Skin of body (tissue), 1 donor: ENCODE measurements at regions not wholly inside any gene's neighbourhood (a gene's known extent, or its start where the extent isn't known, plus 50 kb on each side); places are given as distances from the start of the nearest gene placed in this dataset.
A peak's percentile ranks its signal among the peaks of the same experiment; 100 is the strongest.
"Not testable (repeated sequence)": the region's sequence is repeated elsewhere in the genome, so short reads cannot be mapped to it uniquely, and the experiment has no call there.

ENCODE experiments used
- DNase-seq: peaks from one replicate; lab custom pipeline; 2025; lab: John Stamatoyannopoulos, UW

DNA sequence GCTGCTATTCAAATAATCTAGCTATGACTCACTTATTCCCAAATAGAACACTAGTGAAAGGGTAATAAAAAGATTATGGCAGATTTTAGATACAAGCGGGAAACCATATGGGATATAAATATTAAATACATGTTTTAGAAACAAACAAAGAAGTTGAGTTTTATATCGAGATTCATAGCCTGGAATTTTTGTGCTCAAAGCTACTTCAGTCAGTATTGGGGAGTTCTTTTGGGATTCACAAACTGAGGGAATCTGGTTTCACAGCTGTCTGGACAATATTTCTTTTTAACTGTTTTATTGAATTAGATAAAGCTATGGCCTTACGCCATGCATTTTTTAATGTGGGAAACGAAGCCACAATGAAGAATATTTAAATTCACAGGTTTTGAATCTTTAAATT is 257.1 kb upstream of the PCDH20 start:
- DNase-seq = peak; percentile 4

DNA sequence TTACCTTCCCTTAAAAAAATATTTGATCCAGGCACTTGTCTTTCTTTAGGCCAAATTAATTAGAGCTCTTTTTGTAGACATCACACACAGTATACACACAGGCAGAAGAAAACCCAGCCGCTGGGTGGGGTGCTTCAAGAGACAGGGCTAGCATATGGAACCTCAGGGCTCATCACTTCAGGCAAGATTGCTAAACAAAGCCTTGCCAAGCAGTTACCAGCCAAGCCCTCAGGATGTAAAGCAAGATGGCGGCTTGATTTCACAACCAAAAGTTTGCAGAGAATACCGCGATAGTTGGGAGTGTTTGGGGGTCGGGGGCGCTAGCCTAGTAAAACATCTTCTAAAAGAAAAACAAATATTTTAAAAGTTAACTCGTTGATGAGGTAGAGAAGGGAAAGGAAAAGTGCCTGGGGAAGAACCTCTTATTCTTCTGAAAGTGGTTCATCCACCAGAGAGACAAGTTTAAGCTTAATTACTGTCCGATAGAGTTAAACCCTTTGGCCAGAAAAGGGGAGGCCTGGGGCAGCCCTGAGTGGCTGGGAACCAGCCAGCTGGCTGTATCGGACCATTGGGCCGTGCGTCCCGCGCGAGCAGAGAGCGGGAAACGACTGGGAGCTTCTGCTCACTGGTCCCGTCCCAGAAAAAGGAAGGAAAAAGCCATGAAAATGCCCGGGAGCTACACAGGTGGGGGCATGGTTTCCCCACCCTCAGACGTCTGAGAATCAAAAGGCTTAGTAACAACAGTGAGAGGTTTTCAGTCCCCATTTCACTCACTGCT is 254.9 kb upstream of the PCDH20 start:
- no peak for DNase-seq

DNA sequence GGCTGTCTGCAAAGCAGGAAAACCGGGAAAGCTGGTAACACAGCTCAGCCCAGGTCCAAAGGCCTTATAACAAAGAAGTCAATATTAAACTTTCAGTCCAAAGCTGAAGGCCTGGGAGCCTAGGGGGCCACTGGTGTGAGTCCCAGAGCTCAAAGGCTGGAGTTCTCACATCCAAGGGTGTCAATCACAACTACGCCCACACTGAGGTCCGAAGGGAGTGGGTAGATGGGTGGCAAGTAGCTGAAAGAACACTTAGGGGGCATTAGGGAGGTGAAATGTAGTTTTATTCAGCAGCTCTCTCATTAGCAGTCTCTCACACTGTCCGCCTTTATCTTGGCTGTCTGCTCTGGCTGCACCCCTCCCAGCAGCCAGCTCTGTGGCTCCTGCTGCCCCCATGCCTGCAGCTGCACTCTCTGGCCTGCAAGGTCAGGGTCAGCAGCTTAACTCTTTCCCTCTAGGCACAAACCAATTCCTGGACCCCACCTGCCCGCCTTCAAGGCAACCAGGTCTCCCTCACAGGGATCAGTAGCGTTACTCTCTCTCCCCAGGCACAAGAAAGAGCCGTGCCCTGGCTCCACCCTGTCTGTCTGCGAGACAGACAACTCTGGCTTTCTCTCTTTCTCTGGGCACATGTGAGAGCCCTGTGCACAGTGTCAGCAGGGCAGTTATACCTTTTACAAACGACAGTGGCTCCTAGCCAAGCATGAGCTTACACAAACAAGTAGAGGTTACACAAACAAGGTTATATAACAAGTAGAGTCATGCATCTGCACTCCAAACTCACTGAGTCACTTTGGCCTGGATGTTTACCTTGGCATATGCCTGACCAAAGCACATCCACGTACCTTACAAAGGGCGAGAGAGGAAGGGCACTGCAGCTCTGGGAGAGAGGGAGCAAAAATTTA is 249.4 kb upstream of the PCDH20 start:
- no peak for DNase-seq

DNA sequence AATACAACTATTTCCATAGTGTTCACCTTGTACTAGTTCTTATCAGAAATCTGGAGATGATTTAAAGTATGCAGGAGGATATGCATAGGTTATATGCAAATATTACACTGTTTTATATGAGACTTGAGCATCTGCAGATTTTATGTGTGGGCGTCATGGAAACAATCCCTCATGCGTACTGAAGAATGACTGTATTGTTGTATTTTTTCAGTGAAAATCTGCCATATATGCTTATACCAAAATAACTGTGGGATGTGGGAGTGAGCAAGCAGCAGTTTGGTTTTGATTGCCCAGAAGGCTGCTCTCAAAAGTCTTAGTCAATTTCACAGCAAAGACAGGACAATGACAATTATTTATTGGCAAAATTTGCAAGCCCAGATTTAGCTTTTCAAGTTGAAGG is 238.8 kb upstream of the PCDH20 start:
- DNase-seq = peak; percentile 8

DNA sequence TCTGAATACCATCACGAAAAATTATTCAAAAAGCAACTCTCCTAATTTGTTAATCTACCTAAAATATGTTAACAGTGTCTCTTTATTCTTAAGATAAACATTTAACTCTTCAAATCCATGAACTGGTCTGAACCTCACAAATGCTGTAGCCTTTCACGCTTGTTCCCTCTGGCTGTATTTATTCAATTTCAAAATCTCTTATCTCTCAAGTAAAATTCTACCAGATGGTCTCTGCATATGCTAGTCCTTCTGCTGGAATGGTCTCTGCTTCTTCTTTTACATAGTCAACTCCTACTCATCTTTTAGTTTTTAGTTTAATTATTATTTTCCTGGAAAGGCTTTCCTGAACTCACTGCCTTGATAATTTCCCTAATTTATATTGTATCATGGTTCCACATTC is 232.9 kb upstream of the PCDH20 start:
- no peak for DNase-seq

DNA sequence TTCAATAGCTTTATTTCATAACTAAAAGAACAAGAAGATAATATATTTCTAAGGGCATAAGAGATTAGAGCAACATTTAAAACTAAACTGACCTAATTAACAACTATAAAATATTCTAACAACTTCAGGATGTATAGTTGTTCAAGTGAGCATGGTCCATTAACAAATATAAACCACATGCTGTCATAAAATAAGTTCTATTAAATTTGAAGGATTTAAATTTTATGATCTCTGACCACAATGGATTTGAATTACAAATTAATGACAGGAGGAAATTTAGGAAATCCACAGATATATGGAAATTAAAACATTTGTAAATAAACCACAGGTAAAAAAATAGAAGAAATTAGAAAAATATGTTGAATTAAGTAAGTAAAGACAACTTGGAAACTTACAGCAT is 196.5 kb upstream of the PCDH20 start:
- no peak for DNase-seq

DNA sequence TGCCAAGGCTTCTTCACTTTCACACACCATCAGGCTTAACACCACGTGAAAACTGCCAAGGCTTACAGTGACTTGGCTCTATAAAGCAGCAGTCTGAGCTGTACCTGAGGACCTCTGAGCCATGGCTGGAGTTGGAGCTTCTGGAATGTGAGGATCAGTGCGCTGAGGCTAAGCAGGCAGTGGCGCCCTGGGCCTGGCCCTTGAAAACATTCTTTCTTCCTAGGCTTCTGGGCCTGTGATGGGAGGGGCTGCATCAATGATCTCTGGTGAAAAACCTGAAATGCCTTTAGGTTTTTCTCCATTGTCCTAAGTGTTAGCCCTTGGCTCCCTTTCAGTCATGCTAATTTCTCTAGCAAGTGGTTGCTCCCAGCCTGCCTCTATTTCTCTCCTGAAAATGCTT is 192.5 kb upstream of the PCDH20 start:
- no peak for DNase-seq

DNA sequence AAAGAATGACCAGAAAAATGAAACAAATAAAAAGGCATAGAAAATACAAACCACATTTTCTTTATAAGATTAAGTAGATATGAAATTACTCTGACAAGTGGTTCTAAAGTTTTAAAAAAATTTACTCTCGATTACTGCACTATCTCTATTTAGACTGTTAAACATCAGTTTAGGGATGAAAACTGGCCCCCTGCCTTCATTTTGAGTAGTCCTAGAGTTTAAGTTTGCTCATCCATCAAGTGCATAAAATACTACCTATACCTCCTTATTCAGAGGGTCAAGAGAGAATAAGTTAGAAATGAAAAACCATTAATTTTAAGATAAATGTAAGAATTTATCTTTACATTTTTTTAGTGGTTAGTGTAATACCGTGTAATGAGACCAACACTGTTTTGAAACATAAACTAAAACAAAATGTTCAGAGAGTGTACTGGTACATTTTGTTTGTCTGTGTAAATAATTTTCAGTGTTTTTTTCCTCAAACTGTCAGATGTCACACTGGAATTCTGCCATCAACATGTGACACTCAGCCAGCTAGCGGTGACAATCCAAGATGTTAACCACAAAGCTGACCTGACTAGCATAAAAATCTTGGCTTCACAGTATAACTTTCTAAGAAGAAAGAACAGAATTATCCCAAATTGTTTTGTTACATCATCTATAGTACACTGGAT is 184.8 kb upstream of the PCDH20 start:
- no peak for DNase-seq

DNA sequence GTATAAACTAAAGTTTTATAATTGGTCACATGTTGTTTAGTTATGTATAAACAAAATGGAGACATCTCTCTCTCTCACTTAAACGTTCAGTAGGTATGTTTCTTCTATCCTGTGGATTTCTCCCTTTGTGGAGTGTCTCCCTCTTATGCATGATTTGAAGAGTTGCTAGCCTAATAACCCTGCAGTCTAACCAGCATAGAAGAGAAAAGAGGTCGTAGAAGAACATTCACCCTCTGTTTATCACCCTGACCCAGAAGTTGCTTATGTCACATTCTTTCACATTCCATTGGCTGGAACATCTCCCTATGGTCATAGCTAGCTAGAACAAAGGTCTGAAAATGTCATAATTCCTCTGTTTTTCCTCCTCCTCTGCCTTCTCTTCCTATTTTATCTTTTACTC is 176.8 kb upstream of the PCDH20 start:
- no peak for DNase-seq

DNA sequence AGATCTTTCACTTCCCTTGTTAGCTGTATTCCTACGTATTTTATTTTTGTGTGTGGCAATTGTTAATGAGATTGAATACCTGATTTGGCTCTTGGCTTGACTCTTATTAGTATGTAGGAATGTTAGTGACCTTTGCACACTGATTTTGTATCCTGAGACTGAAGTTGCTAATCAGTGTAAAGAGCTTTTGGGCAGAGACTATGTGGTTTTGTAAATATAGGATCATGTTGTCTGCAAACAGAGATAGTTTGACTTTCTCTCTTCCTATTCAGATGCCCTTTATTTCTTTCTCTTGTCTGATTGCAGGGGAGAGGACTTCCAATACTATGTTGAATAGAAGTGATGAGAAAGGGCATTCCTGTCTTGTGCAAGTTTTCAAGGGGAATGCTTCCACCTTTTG is 160.3 kb upstream of the PCDH20 start:
- no peak for DNase-seq

DNA sequence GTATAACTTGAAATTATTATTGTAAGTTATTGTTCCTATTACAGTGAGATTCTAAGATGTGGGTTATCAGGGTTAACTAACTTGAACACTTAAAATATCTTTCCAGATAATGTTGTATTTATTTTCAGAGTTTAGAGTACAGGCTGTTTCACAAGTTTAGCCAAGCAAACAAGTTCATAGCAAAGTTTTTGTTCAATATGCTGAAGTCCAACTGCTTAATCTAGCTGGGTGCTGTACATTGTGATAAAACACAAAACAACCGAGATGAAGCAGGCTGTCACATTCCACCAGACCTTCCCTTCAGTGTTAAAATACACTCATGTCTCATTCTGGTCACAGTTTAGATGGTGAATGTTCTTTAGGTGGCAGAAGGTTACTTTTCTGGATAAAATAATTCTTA is 148.0 kb upstream of the PCDH20 start:
- no peak for DNase-seq

DNA sequence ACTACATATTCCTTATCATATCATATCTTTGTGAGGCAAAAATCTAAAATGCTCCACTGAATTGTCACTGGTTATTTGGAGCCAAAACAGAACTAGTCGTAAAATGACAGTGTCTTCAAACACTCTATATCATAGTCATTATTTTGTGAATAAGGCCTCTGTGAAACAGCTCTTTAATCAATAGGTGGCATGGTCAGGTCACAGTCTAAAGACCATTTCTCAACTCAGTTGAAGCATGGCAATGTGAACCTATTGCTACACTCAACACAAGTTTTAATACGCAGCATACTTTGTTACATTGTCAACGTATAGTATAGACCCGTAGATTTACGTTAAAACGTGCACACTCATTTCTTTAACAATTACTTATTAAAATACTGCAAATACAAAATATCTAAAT is 131.3 kb upstream of the PCDH20 start:
- DNase-seq = no peak

DNA sequence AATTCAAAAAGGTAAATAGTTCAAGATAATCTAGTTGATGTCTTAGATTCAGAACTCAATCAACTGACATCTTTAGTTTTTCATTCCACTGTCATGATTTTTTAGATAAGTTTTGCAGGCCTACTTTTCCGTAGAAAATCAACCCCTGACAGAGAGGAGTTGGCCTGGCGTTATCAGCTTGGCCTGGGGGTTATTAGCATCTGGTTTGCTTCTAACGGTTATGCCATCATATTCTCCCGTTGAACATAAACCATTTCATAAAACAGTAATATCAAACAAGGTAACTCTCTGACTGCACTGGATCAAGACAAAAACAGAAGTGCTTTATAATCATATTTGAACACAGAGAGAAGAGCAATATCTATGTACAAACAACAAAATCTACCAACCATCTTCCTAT is 130.8 kb upstream of the PCDH20 start:
- no peak for DNase-seq

DNA sequence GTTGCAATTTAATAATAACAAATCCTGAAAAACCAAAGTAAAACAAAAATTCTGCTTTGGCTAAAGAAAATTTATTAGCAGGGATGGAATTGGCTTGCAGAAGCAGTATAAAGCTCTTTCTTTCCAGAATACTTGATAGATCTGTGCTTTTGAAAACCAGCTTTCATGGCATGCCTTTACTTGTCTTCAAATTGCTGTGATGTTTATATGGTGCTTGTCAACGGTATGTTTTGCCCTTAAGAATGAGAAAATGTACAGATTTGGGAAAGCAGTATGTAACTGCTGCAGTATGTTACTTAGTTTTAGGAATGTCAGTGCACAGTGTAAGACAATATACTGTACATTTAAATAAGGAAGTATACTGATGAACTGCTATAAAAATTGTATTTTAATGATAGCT is 120.8 kb upstream of the PCDH20 start:
- no peak for DNase-seq

DNA sequence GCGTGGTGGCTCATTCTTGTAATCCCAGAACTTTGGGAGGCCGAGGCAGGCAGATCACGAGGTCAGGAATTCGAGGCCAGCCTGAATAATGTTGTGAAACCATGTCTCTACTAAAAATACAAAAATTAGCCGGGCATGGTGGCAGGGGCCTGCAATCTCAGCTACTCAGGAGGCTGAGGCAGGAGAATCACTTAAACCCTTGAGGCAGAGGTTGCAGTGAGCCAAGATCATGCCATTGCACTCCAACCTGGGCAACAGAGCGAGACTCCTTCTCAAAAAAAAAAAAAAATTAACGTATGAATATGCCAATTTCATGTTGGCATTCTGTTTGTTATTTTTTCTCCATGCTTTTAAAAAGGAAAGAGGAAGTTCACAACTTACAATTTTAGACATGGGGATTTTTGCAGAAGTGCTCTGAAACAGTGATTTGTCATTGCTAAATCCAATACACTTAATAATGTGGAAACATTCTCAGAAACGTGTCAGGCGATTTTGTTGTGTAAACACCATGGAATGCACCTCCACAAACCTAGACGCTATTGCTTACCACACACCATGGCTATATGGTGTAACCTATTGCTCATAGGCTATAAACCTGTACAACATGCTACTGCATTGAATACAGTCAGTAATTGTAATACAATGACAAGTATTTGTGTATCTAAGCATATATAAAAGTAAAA is 115.9 kb upstream of the PCDH20 start:
- no peak for DNase-seq

DNA sequence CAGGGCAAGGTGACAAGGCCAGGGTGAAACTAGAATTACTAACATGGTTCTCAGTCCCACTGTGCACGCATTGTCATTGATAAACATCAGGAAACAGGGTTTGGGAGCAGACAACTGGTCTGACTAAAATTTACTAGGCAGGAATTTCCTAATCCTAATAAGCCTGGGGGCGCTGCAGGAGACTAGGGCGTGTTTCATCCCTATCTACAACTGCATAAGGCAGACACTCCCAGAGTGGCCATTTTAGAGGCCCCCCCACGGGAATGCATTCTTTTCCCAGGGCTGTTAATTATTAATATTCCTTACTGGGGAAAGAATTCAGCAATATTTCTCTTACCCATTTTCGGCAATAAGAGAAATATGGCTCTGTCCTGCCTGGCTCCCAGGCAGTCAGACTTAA is 103.6 kb upstream of the PCDH20 start:
- DNase-seq = not testable (repeated sequence)

DNA sequence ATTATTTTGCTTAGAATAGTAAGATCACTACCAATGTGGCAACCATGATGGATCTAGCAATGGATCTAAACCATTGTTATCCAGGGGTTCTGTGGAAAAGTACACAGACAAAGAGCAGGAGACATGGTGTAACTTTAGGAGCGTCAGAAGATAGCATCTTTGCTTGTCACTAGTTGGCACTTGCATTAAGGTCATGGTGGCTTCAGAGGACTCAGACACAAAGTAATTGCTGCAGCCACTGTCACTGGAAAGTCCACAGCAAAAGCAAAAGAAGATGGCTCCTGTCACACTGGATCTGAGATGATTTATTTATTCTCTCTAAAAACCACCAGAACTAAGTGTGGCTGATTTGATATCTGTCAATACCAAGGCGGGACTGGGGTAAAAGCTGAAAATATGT is 93.3 kb upstream of the PCDH20 start:
- DNase-seq = no peak

DNA sequence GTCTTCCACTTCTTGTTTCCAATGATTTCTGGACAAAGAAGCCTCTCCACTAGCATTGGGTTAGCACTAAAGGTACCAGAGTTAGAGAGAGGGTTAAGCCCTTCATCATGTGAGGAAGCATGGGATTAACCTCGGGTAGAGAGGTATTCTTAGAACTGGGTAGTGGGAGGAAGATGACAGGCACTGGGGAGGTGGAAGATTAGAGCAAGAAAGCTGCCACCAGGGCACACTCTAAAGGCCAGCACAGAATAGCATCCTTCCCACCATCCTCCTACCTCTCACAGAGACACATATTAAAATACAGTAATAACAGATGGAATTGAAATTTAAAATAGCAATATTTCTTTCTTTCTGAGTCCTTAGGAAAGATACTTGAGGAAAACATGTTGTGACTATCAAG is 84.5 kb upstream of the PCDH20 start:
- DNase-seq = no peak

DNA sequence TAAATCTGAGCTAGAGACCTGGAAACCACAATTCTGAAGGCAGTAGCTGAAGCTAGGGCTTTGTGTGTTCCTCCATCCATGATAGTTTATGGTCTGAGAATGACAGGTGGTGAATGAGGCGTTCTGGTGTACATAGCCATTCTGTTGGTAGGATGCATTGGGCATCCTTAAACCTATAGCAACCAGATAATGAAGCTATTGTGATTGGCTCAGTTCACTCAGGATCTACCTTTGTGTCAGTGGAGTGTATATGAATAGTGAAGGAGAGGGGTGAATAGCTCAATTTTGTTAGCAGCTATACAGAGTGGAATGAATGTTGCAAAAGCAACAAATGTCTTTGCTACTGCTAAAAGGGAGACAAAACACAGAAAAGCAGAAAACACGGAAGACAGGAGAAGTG is 80.0 kb upstream of the PCDH20 start:
- DNase-seq = no peak

DNA sequence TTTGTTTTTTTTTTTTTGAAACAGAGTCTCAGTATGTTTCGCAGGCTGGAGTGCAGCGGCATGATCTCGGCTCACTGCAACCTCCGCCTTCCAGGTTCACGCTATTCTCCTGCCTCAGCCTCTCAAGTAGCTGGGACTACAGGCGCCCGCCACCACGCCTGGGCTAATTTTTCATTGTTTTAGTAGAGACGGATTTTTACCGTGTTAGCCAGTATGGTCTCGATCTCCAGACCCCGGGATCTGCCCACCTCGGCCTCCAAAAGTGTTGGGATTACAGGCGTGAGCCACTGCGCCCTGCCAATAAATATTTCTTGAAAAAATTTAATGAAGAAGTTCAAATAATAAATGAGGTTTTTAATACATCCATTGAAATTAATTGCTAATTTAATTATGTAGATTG is 77.9 kb upstream of the PCDH20 start:
- DNase-seq = not testable (repeated sequence)

DNA sequence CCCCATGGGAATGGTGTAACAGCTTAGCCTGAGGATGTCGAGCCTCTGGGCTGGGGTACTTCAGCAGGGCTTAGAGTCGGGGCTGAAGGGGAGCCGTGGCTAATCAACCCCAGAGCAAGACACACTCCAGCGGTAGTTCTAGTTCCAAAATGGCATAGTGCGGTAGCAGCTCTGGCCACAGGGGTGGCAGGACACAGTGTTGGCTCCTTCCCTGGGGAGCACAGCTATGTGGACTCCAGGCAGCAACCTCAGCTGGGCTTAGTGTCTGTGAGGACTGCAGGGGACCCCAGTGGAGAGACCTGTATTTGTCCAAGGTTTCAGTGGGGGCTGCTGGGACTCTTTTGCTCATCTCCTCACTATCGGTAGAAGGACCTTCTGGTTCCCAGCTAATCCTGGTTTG is 70.8 kb upstream of the PCDH20 start:
- no peak for DNase-seq
